Heart right ventricle (tissue), 16 donors: ENCODE measurements at regions not wholly inside any gene's neighbourhood (a gene's known extent, or its start where the extent isn't known, plus 50 kb on each side); places are given as distances from the start of the nearest gene placed in this dataset.

Experiments
- ATAC-seq, 8 donors: fragments of 200-7000 bp; cut with Tn5 transposase; one replicate each; pipeline ENCODE4 v1.9.1; 2020; ENCODE audit warnings: mild to moderate bottlenecking in 8 of 8, moderate library complexity in 8 of 8, moderate number of reproducible peaks in 1 of 8
- DNase-seq, 2 donors: peaks; one replicate each; pipeline ENCODE4 v3.0.0-alpha.2; 2020
- H3K27ac ChIP-seq, 10 donors: fragments of 200-600 bp; sonication (generic) in 2 of 10; one replicate each; pipeline versions ENCODE4 v1.5.0 to v1.8.0; 2020 to 2022; ENCODE audit warnings: mild to moderate bottlenecking in 3 of 10
- H3K27me3 ChIP-seq, 7 donors: fragments of 200-600 bp; one replicate each; pipeline ENCODE4 v1.8.0; 2021 to 2022; ENCODE audit warnings: mild to moderate bottlenecking in 2 of 7
- H3K36me3 ChIP-seq, 9 donors: fragments of 200-600 bp; sonication (generic) in 1 of 9; one replicate each; pipeline versions ENCODE4 v1.5.0 to v1.8.0; 2020 to 2022; ENCODE audit warnings: mild to moderate bottlenecking in 2 of 9
- H3K4me1 ChIP-seq, 9 donors: fragments of 200-600 bp; sonication (generic) in 1 of 9; one replicate each; pipeline versions ENCODE4 v1.5.0 to v1.8.0; 2020 to 2022; ENCODE audit warnings: mild to moderate bottlenecking in 4 of 9
- H3K4me3 ChIP-seq, 10 donors: fragments of 200-600 bp; sonication (generic) in 2 of 10; one replicate each; pipeline versions ENCODE4 v1.5.0 to v1.8.0; 2020 to 2022; ENCODE audit warnings: mild to moderate bottlenecking in 7 of 10, moderate library complexity in 2 of 10
- H3K9me3 ChIP-seq, 11 donors: fragments of 200-600 bp in 10 of 11; sonication (generic) in 2 of 11; one replicate each; pipeline versions ENCODE4 v1.5.0 to v1.8.0; 2013 to 2022; ENCODE audit warnings: mild to moderate bottlenecking in 2 of 11, control low read depth in 1 of 11, moderate library complexity in 1 of 11
- WGBS, 2 donors: extraction: QIAGEN DNeasy Blood & Tissue Kit; methylation state at CpG; one replicate each; pipeline ENCODE4 v1.1.7; 2013; ENCODE audit warnings: inconsistent platforms in 1 of 2; 5-methylcytosine and 5-hydroxymethylcytosine counted together
- intact Hi-C, 10 donors: fragments of 100-400 bp; cut with DNase I; formaldehyde crosslinking; loops; one replicate each; pipeline versions ENCODE4 v1.11.1 to v1.14.2; 2022
- TF ChIP-seq, protein P1 (sequence below), 9 donors: fragments of 200-600 bp; sonication (generic) in 2 of 9; IDR thresholded peaks; one replicate each; pipeline versions ENCODE4 v1.5.0 to v1.8.0; 2021 to 2022; ENCODE audit warnings: antibody characterized with exemption in 9 of 9, mild to moderate bottlenecking in 5 of 9, moderate library complexity in 1 of 9
- donor health status: Arrhythmogenic right ventricular cardiomyopathy.
- donor health status: ischemic (EF 13 %, LVEDD 7.1; RV severe dilation, severe dysfunction).
- donor health status: healthy with polysubstance abuse.
- donor health status: DM: no; HTN: yes; CAD: no.
- donor health status: DM: no; HTN: no; CAD: no.
- donor health status: ischemic (EF 25% LVEDD 6.9; RV normal size, moderate dysfunction).
- donor health status: ischemic (EF 25% LVEDD 5.7; RV mildly dilated, moderate dysfunction).
- donor health status: healthy.
- donor health status: DM: yes; HTN: yes; CAD: no.
- donor health status: Ischemic cardiomyopathy.
- donor health status: ischemic (EF 35%, LVEDD 5.7; RV mildly dilated, moderate dysfunction).
- donor health status: nonischemic (EF 11% LVEDD 7.7; RV severe dilation, severe dysfunction).
- donor health status: DM: yes; HTN: yes; CAD: no.
- donor health status: PGD.
- donor health status: ischemic (EF 29% LVEDD 5.4; RV normal size, mild dysfunction).
- donor health status: nonischemic (EF 23%, LVEDD 6.1; RV moderate dilation, normal function).

DNA sequence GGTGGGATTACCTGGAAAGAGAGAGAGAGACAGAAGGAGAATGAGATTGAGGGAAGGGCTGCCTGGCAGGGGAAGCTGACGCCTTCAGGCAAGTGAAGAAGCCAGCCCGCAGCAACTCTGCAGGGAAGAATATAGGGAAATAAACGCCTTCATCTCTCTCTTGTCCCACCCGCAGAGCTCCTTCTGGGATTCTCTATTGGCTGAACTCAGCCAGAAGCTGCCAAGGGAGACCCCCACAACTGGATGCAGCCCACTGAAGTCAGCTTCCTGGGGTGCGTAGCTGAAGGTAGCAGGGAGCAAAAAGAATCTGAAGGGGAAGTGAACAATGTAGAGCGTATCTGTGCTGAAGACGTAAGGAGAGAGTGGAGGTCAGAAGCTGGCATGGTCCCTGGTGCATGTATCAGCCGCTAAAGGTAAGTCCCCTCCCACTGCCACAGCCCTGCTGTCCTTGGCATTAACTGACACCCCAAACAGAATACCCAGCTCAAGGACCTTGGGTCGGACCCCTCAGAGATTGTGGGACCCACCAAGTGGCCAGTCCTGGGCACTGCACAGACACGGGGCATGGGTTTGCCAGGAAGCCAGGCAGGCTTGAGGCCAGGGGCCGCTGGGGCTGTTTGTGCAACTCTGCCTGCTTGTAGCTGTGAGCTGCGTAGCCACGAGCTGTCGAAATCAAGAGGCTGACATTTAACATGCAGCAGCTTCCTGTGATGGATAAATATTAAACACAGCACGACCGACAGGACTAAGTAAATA lies 469.9 kb downstream of the MN1 start:
- peak; percentile 54 to 96 (median 83) for ATAC-seq
- DNase-seq = peak; percentile 26 to 64

DNA sequence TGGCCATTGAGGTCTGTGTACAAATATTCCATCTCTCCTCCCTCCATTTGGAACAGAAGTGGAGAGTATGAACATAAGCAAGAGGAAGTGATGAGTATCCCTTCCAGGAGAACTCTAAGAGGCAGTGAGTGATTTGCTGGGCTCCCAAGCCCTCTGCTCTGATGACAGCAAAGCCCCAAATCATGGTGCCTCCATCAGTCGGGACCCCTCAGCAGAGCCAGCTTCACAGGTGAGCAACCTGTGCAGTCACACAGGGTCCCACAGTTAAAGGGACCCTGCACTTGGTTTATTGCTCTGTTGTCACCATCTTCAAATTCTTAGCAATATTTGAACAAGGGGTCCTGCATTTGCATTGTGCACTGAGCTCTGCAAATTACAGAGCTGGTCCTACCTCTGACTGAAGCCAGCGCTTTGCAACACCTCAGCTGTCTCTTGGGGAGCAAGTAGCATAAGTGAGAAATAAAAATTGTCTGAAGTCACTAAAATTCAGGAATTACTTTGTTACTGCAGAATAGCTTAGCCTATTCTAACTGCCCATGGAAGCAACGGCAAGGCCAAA lies 466.4 kb downstream of the MN1 start:
- DNase-seq = no peak
- H3K9me3 ChIP-seq = peaks cover 0 to 5% (median 0%) of the 10 kb centered on the region in 11 donors

More for the DNA sequence above, 469.9 kb downstream of the MN1 start:
- H3K9me3 ChIP-seq = peaks cover 0 to 5% (median 0%) of the 10 kb centered on the region in 11 donors
- WGBS, 2 donors = 20 to 21% methylated on average over 16 of the region's 16 CpGs
- no peak overlapping the region for H3K4me3 ChIP-seq
- H3K27ac ChIP-seq = no peak overlapping the region
- TF ChIP-seq, protein P1, sequence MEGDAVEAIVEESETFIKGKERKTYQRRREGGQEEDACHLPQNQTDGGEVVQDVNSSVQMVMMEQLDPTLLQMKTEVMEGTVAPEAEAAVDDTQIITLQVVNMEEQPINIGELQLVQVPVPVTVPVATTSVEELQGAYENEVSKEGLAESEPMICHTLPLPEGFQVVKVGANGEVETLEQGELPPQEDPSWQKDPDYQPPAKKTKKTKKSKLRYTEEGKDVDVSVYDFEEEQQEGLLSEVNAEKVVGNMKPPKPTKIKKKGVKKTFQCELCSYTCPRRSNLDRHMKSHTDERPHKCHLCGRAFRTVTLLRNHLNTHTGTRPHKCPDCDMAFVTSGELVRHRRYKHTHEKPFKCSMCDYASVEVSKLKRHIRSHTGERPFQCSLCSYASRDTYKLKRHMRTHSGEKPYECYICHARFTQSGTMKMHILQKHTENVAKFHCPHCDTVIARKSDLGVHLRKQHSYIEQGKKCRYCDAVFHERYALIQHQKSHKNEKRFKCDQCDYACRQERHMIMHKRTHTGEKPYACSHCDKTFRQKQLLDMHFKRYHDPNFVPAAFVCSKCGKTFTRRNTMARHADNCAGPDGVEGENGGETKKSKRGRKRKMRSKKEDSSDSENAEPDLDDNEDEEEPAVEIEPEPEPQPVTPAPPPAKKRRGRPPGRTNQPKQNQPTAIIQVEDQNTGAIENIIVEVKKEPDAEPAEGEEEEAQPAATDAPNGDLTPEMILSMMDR (IDR thresholded peaks at IDR 0.05) = peak in 6 of 9 donors; percentile 32 to 53 (median 44)
- H3K4me1 ChIP-seq = peaks cover 0 to 9% (median 0%) of the 10 kb centered on the region in 9 donors
- intact Hi-C loops = loop anchor here in 1 of 10 donors (10.0 kb wide), 1 partner anchor 577 kb away; no protein-coding TSS in a partner anchor
- peaks cover 0 to 57% (median 36%) of the 10 kb centered on the region in 7 donors for H3K27me3 ChIP-seq
- no peaks in the 10 kb centered on the region for H3K36me3 ChIP-seq

DNA sequence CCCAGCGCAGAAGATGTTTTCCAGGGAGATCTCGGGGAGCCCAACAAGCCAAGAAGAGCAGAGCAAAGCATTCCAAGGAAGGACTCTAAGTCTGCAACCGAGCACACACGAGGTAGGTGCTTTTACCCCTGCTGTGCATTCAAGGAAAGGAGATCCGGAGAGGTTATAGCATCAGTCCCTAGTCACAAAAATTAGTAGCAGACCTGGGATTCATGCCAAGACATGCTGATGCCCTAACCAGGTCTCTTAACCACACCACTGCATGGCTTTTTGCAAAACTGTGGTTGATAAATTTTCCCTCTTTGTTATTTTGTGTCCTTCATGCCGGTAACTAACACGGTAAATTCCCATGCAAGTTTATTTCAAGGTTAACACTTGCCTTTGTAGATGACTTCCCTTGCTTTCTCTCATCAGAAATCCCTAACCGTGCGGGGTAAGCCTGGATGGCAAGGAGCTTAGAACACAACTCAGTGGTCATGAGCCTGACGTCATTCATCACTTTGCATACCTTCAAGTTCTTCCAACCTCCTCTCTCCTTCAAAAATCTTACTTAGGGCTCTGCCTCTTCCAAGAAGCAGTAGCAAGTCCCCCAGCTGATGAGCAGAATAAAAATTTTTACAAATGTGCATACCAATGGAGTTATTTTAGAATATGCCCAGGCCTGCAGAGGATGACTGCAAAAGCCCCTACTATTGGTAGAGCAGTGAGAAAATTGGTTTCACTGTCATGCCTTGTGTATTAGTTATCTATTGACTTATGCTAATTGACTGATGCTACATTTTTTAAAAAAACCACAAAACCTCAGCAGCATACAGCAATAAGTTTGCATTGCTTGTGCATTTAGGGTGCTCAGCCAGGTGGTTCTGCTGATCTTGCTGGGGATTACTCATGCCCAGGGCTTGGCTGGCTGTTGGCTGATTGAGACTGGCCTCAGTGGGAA lies 465.1 kb downstream of the MN1 start:
- TF ChIP-seq, protein P1 (IDR thresholded peaks at IDR 0.05) = no peak
- intact Hi-C loops = loop anchor here in 1 of 10 donors (10.0 kb wide), 1 partner anchor 582 kb away; no protein-coding TSS in a partner anchor
- no peak overlapping the region for H3K27ac ChIP-seq
- no peaks in the 10 kb centered on the region for H3K36me3 ChIP-seq
- peaks cover 0 to 9% (median 0%) of the 10 kb centered on the region in 9 donors for H3K4me1 ChIP-seq
- H3K4me3 ChIP-seq = no peak overlapping the region
- H3K27me3 ChIP-seq = peaks cover 0 to 14% (median 4%) of the 10 kb centered on the region in 7 donors
- ATAC-seq (no peak), DNase-seq (no peak)
- WGBS, 2 donors = 69 to 72% methylated on average over 10 of the region's 10 CpGs
- H3K9me3 ChIP-seq = peaks cover 0 to 10% (median 1%) of the 10 kb centered on the region in 11 donors

More for the DNA sequence above, 466.4 kb downstream of the MN1 start:
- TF ChIP-seq, protein P1 (IDR thresholded peaks at IDR 0.05) = no peak
- Histone ChIP-seq H3K27ac (no peak overlapping the region), H3K4me1 (peaks cover 0 to 9% (median 0%) of the 10 kb centered on the region in 9 donors), H3K4me3 (no peak overlapping the region), H3K27me3 (peaks cover 0 to 27% (median 12%) of the 10 kb centered on the region in 7 donors), H3K36me3 (no peaks in the 10 kb centered on the region)
- WGBS, 2 donors = 53 to 60% methylated on average over 3 of the region's 3 CpGs
- intact Hi-C loops = loop anchor here in 1 of 10 donors (10.0 kb wide), 1 partner anchor 580 kb away; no protein-coding TSS in a partner anchor
- ATAC-seq = no peak
